SK-N-SH (cell line): ENCODE measurements at regions not wholly inside any gene's neighbourhood (a gene's known extent, or its start where the extent isn't known, plus 50 kb on each side); places are given as distances from the start of the nearest gene placed in this dataset.

ENCODE experiments used
- CTCF ChIA-PET: fragments of 300-600, 350-600 bp; formaldehyde crosslinking; extraction: SDS; loops from one replicate; lab custom pipeline; 2021; lab: Yijun Ruan, JAX
- POLR2A ChIA-PET: fragments of 350-600 bp; sonication (Branson Sonifier 250); formaldehyde crosslinking; extraction: SDS; loops from one replicate; lab custom pipeline; 2020; ENCODE audit warnings: antibody characterized with exemption, inconsistent platforms; lab: Yijun Ruan, JAX
- DNase-seq: peaks from one replicate; pipeline ENCODE4 v3.0.0; 2012
- H2AFZ ChIP-seq: fragments of 200-600 bp; sonication (generic); 2 replicates; pipeline ENCODE4 v1.8.1; 2016; ENCODE audit warnings: antibody characterized with exemption, mild to moderate bottlenecking, low read depth
- H3F3A ChIP-seq: fragments of 200-600 bp; sonication (generic); replicated peaks from 2 replicates; pipeline ENCODE3; 2016; ENCODE audit warnings: antibody characterized with exemption, mild to moderate bottlenecking; ENCODE audit not compliant: insufficient read depth
- H3K27ac ChIP-seq, 2 experiments: fragments of 200-500 bp in 1 of 2; fragments of 200-600 bp in 1 of 2; sonication (Bioruptor generic) in 1 of 2; sonication (generic), shearing (Covaris generic) in 1 of 2; 2 replicates each; pipeline versions ENCODE4 v1.5.1 to v1.6.1; 2014 to 2016; ENCODE audit warnings: low read depth in 2 of 2, inconsistent platforms in 1 of 2, low read length in 1 of 2, mild to moderate bottlenecking in 1 of 2, mixed read lengths in 1 of 2
- H3K27me3 ChIP-seq: fragments of 200-600 bp; sonication (generic), shearing (Covaris generic); 2 replicates; pipeline ENCODE4 v1.6.1; 2016; ENCODE audit warnings: mixed run types; ENCODE audit not compliant: insufficient read depth
- H3K36me3 ChIP-seq, 2 experiments: fragments of 200-500 bp in 1 of 2; fragments of 200-600 bp in 1 of 2; sonication (Bioruptor generic) in 1 of 2; sonication (generic) in 1 of 2; replicated peaks in 1 of 2; 2 replicates each; pipeline versions ENCODE3 to v1.5.1; 2014 to 2016; ENCODE audit warnings: low read length in 1 of 2, mild to moderate bottlenecking in 1 of 2; ENCODE audit not compliant: insufficient read depth in 2 of 2, control insufficient read depth in 1 of 2
- H3K4me1 ChIP-seq, 2 experiments: fragments of 200-500 bp in 1 of 2; fragments of 200-600 bp in 1 of 2; sonication (Bioruptor generic) in 1 of 2; sonication (generic), shearing (Covaris generic) in 1 of 2; 2 replicates each; pipeline versions ENCODE4 v1.5.1 to v1.6.1; 2014 to 2016; ENCODE audit warnings: low read depth in 1 of 2, low read length in 1 of 2, mixed run types in 1 of 2; ENCODE audit not compliant: insufficient read depth in 2 of 2, control insufficient read depth in 1 of 2
- H3K4me2 ChIP-seq: fragments of 200-600 bp; sonication (generic), shearing (Covaris generic); 2 replicates; pipeline ENCODE4 v1.6.1; 2017; ENCODE audit warnings: mixed run types
- H3K4me3 ChIP-seq, 2 experiments: fragments of 200-500 bp in 1 of 2; fragments of 200-600 bp in 1 of 2; sonication (Bioruptor generic) in 1 of 2; sonication (generic), shearing (Covaris generic) in 1 of 2; 2 replicates each; pipeline versions ENCODE4 v1.5.1 to v1.8.1; 2014 to 2016; ENCODE audit warnings: low read depth in 2 of 2, inconsistent platforms in 1 of 2, low read length in 1 of 2, mild to moderate bottlenecking in 1 of 2, mixed read lengths in 1 of 2, moderate library complexity in 1 of 2
- H3K79me2 ChIP-seq: fragments of 200-600 bp; sonication (generic); 2 replicates; pipeline ENCODE4 v1.8.1; 2017; ENCODE audit warnings: mild to moderate bottlenecking; ENCODE audit not compliant: insufficient read depth
- H3K9ac ChIP-seq: fragments of 200-600 bp; sonication (generic); 2 replicates; pipeline ENCODE4 v1.6.1; 2017; ENCODE audit warnings: mixed run types
- H3K9me2 ChIP-seq: fragments of 200-600 bp; sonication (generic); 2 replicates; pipeline ENCODE4 v1.6.1; 2017; ENCODE audit warnings: mixed run types
- H3K9me3 ChIP-seq: fragments of 200-600 bp; sonication (generic); 2 replicates; pipeline ENCODE4 v1.6.1; 2017; ENCODE audit warnings: mixed run types, mild to moderate bottlenecking, moderate library complexity
- H4K20me1 ChIP-seq: fragments of 200-600 bp; sonication (generic); 2 replicates; pipeline ENCODE4 v1.6.1; 2017; ENCODE audit warnings: mild to moderate bottlenecking, mixed run types; ENCODE audit not compliant: insufficient read depth
- EP300 ChIP-seq, 2 experiments: IDR thresholded peaks; 2 replicates each; pipeline versions ENCODE4 v1.4.0 to v1.6.1; 2012; ENCODE audit warnings: borderline replicate concordance in 1 of 2, low read depth in 1 of 2, low read length in 1 of 2
- FOSL2 ChIP-seq: IDR thresholded peaks from 2 replicates; pipeline ENCODE4 v1.4.0; 2012; ENCODE audit warnings: low read depth, mild to moderate bottlenecking, moderate library complexity, borderline replicate concordance
- JUND ChIP-seq: IDR thresholded peaks from 2 replicates; pipeline ENCODE4 v1.4.0; 2012
- MEF2A ChIP-seq: IDR thresholded peaks from 2 replicates; pipeline ENCODE4 v1.4.0; 2012; ENCODE audit warnings: low read depth, borderline replicate concordance
- RAD21 ChIP-seq: IDR thresholded peaks from 2 replicates; pipeline ENCODE4 v1.6.1; 2012; ENCODE audit warnings: mild to moderate bottlenecking, low read length
- RCOR1 ChIP-seq: fragments of 150-350 bp; IDR thresholded peaks from 2 replicates; pipeline ENCODE4 v1.6.1; 2017; ENCODE audit warnings: antibody characterized with exemption, low read length
- RFX5 ChIP-seq: IDR thresholded peaks from 2 replicates; pipeline ENCODE4 v1.6.1; 2012; ENCODE audit warnings: mild to moderate bottlenecking, improper control_type of control experiment, low read length
- RXRA ChIP-seq: IDR thresholded peaks from 2 replicates; pipeline ENCODE4 v1.4.0; 2012; ENCODE audit warnings: low read depth, mild to moderate bottlenecking, borderline replicate concordance
- SIN3A ChIP-seq: IDR thresholded peaks from 2 replicates; pipeline ENCODE4 v1.6.1; 2012; ENCODE audit warnings: low read depth, mild to moderate bottlenecking, low read length, moderate library complexity, borderline replicate concordance
- TEAD4 ChIP-seq: IDR thresholded peaks from 2 replicates; pipeline ENCODE4 v1.4.0; 2012; ENCODE audit warnings: mild to moderate bottlenecking, borderline replicate concordance; ENCODE audit not compliant: insufficient read depth
- WGBS: methylation state at CpG from one replicate; pipeline ENCODE4 v1.1.6; 2017; ENCODE audit warnings: low lambda C conversion rate; 5-methylcytosine and 5-hydroxymethylcytosine counted together
- TF ChIP-seq, protein P1 (sequence below): IDR thresholded peaks from 2 replicates; pipeline ENCODE4 v1.4.0; 2012; ENCODE audit warnings: low read depth, borderline replicate concordance

GRCh38 chr3:160616716-160617115, 51.3 kb upstream of the KPNA4 start:
- POLR2A ChIA-PET: no interaction called here

DNA sequence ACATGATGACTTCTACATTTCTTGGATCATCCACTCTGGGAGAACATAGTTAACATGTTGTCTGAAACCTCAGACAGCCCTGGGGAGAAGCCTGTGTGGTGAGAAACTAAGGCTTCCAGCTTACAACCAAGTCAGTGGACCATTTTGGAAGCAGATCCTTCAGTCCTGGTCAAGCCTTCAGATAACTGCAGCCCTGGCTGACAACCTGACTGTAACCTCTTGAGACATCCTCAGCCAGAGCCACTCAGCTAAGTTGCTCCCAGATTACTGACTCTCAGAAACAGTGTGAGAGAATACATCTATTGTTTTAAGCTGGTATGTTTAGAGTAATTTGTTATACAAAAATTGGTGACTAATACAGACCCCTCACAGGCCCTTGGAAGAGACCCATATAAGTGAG, 50.9 kb upstream of the KPNA4 start:
- no peaks in the 10 kb centered on the region for H3K36me3 ChIP-seq
- no peak overlapping the region for H2AFZ ChIP-seq
- no peak for DNase-seq
- no peak overlapping the region for H3K27ac ChIP-seq
- H3K79me2 ChIP-seq: no peaks in the 10 kb centered on the region
- H3K4me2 ChIP-seq: no peak overlapping the region
- H3K9me2 ChIP-seq: no peaks in the 10 kb centered on the region
- H3K9ac ChIP-seq: no peak overlapping the region
- ChIA-PET CTCF (interaction anchor here (1.1 kb wide), 1 partner anchor 10 kb away, joined by 3 read pairs; no protein-coding TSS in a partner anchor), POLR2A (no interaction called here)
- no peaks in the 10 kb centered on the region for H4K20me1 ChIP-seq
- no peak overlapping the region for H3K4me3 ChIP-seq
- TF ChIP-seq JUND: no peak
- no peak for TF ChIP-seq RCOR1
- no peak for TF ChIP-seq EP300 (IDR thresholded peaks at IDR 0.05; ENCODE audit: borderline replicate concordance in 1 of 2, low read depth in 1 of 2, low read length in 1 of 2)
- TF ChIP-seq SIN3A: no peak
- TF ChIP-seq RXRA: no peak
- no peak for TF ChIP-seq FOSL2
- TF ChIP-seq MEF2A: no peak
- TF ChIP-seq, all 33 proteins: peak for 0
- Histone ChIP-seq H3K9me3 (no peaks in the 10 kb centered on the region), H3F3A (no peaks in the 10 kb centered on the region), H3K27me3 (peaks cover 10% of the 10 kb centered on the region; the same call in 1 of the 2 replicates), H3K4me1 (peaks cover 0 to 4% of the 10 kb centered on the region in 2 experiments; a peak in 1 of 4 replicates)

More at GRCh38 chr3:160616716-160617115, 51.3 kb upstream of the KPNA4 start:
- H3K36me3 ChIP-seq: no peaks in the 10 kb centered on the region
- H3K4me1 ChIP-seq: peaks cover 0 to 4% of the 10 kb centered on the region in 2 experiments; a peak in 1 of 4 replicates
- H3K9ac ChIP-seq: no peak overlapping the region
- H2AFZ ChIP-seq: no peak overlapping the region
- DNase-seq: no peak
- TF ChIP-seq RAD21 (no peak), RFX5 (no peak), TEAD4 (no peak)
- TF ChIP-seq, protein P1, sequence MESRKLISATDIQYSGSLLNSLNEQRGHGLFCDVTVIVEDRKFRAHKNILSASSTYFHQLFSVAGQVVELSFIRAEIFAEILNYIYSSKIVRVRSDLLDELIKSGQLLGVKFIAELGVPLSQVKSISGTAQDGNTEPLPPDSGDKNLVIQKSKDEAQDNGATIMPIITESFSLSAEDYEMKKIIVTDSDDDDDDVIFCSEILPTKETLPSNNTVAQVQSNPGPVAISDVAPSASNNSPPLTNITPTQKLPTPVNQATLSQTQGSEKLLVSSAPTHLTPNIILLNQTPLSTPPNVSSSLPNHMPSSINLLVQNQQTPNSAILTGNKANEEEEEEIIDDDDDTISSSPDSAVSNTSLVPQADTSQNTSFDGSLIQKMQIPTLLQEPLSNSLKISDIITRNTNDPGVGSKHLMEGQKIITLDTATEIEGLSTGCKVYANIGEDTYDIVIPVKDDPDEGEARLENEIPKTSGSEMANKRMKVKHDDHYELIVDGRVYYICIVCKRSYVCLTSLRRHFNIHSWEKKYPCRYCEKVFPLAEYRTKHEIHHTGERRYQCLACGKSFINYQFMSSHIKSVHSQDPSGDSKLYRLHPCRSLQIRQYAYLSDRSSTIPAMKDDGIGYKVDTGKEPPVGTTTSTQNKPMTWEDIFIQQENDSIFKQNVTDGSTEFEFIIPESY: no peak
- no peaks in the 10 kb centered on the region for H3F3A ChIP-seq
- H3K27me3 ChIP-seq: peaks cover 10% of the 10 kb centered on the region; the same call in 1 of the 2 replicates
- no peaks in the 10 kb centered on the region for H3K79me2 ChIP-seq
- H4K20me1 ChIP-seq: no peaks in the 10 kb centered on the region
- 32% methylated on average over 2 of the region's 2 CpGs for WGBS
- no peak overlapping the region for H3K4me2 ChIP-seq
- no peak overlapping the region for H3K27ac ChIP-seq
- H3K9me2 ChIP-seq: no peaks in the 10 kb centered on the region
- CTCF ChIA-PET: interaction anchor here (1.1 kb wide), 1 partner anchor 10 kb away, joined by 3 read pairs; no protein-coding TSS in a partner anchor
- no peak overlapping the region for H3K4me3 ChIP-seq
- no peaks in the 10 kb centered on the region for H3K9me3 ChIP-seq
